ENCODE measurements at regions not wholly inside any gene's neighbourhood (a gene's known extent, or its start where the extent isn't known, plus 50 kb on each side); places are given as distances from the start of the nearest gene placed in this dataset.

GRCh38 chr11:26830757-26831156, 108.9 kb upstream of the SLC5A12 start:
- TF ChIP-seq ELF4 (CRISPR knock-in tag; IDR thresholded peaks at IDR 0.05; ENCODE audit: low read depth) (no peak), CTCF (IDR thresholded peaks at IDR 0.05) (no peak), SP1 (CRISPR knock-in tag; conservative IDR thresholded peaks at IDR 0.05) (no peak), MXD4 (CRISPR knock-in tag; IDR thresholded peaks at IDR 0.05; ENCODE audit: borderline replicate concordance) (no peak), TCF7 (CRISPR knock-in tag; IDR thresholded peaks at IDR 0.05; ENCODE audit: low read depth) (no peak), TP53 (CRISPR knock-in tag; IDR thresholded peaks at IDR 0.05) (no peak), NFYB (CRISPR knock-in tag; conservative IDR thresholded peaks at IDR 0.05; ENCODE audit: low read depth) (no peak), ZNF416 (CRISPR knock-in tag; IDR thresholded peaks at IDR 0.05) (no peak), PRDM15 (CRISPR knock-in tag; IDR thresholded peaks at IDR 0.05) (no peak), IRF1 (CRISPR knock-in tag; IDR thresholded peaks at IDR 0.05) (no peak), ERG (CRISPR knock-in tag; IDR thresholded peaks at IDR 0.05) (no peak), MAX (CRISPR knock-in tag; IDR thresholded peaks at IDR 0.05) (no peak), FOXK1 (CRISPR knock-in tag; IDR thresholded peaks at IDR 0.05) (no peak), SMAD4 (CRISPR knock-in tag; IDR thresholded peaks at IDR 0.05) (no peak)

Data from WTC11 (cell line).